GM21619 (cell line): ENCODE measurements at regions not wholly inside any gene's neighbourhood (a gene's known extent, or its start where the extent isn't known, plus 50 kb on each side); places are given as distances from the start of the nearest gene placed in this dataset.
A peak's percentile ranks its signal among the peaks of the same experiment; 100 is the strongest.
"Not testable (repeated sequence)": the region's sequence is repeated elsewhere in the genome, so short reads cannot be mapped to it uniquely, and the experiment has no call there.

ENCODE experiments used
- ATAC-seq: cut with Tn5 transposase; IDR thresholded peaks from one replicate; pipeline ENCODE4 v1.9.1; 2021; ENCODE audit not compliant: unreplicated experiment

DNA sequence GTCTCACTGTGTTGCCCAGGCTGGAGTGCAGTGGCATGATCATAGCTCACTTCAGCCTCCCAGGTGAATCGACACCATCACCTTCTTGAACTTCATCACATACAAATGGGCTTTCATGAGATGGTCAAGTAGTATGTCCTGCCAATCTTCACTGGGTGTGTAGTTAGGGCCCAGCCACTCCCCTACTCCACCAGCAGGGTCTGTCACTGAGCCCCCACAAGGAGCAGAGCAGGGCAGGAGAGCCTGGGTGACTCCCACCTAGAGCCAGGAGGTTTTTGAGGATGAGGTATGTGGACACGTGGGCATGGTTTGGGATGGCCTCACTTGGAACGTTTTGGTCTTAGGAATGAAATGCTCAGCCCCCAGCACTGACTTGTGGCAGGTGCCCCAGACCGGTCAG is 4037.7 kb upstream of the TPTE start:
- not testable (repeated sequence) for ATAC-seq

DNA sequence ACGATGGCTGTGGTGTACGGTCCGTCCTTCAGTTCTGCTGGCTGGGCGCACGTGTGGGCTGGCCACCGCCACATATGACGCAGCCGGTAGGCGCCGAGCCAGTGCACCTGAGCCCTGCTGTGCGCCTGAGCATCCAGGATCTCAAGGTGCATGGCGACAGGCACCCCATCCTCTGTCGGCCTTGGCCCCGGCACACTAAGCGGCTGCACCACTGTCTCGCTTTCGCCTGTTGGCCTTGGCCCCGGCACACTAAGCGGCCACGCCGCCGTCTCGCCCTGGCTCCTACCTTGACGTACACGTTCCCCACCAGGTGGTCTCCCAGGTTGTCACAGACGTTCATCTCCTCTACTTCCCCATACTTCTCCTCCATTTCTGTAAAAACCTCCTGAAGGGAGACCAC is 4034.6 kb upstream of the TPTE start:
- ATAC-seq = not testable (repeated sequence)

DNA sequence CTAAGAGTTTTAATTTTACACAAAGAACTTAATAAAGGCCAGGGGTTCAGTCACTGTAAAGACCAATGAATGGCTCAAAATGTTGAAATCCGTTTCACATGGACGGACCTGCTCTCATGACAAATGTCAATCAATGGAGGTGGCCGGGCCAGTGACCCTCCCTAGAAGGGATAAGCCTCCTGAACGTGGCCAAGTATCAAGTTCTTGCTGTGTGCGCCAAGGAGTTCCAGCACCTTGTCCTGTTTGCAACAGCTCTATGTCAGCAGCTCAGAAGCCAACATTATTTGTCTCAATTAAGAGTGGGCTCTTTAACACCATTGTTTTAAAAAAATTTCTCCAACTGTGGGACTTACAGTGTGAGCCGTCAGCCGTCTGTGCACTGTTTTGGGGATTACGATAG is 4028.7 kb upstream of the TPTE start:
- ATAC-seq = not testable (repeated sequence)

DNA sequence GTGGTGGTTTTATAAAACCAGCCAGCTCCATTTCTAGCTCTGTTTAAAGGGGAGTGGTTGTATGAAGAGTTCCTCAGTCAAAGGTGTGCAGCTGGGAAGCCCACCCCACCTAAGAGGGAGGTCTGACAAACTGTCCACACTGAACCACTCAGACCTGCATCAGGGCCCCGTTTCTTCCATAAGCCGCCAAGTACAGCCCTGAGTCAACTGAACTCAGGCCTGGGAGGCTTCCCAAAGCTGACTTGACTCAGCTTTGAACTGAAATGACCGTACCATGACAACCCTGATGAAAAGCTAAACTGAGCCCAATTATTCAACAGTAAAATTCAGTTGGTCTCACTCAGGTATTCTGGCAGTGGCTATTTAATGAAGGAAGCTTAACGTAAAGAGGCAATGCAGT is 4027.4 kb upstream of the TPTE start:
- not testable (repeated sequence) for ATAC-seq

DNA sequence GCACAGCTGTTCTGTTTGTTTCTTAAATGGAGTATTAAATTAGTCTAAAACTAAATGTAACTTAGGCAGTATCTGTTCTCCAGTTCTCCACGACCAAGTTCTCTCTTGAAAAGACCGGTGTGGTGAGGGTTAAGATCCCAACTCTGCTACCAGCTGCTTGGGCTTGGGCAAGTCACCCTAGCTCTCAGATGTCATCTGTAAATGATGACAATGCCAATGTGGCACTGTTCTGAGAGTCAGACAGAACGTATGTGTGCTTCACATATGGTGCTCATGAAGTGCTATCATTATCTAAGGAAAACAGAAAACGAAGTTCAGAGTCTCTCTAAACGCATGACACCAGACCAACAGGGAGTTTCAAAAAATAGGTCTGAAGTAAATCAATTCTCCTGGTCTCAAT is 4025.0 kb upstream of the TPTE start:
- not testable (repeated sequence) for ATAC-seq

DNA sequence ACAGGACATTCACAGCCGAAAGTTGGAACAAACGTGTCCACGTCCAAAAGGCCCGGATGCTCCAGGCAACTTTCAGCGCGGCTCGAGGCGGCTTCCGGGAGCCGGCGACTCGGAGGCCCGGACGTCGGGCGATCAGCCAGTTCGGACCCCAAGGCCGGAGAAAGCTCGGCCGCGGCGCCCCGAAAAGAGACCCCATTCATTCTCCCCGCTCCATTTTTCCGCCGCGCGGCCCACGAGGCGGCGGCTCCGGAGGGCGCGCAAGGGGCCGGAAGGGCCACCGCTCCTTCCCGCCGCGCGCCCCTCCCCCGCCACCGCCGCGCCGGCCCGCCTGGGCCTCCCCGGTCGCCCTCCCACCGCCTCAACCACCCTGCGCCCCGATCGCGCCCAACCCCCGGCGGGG is 4022.7 kb upstream of the TPTE start:
- peak; percentile 13 for ATAC-seq

DNA sequence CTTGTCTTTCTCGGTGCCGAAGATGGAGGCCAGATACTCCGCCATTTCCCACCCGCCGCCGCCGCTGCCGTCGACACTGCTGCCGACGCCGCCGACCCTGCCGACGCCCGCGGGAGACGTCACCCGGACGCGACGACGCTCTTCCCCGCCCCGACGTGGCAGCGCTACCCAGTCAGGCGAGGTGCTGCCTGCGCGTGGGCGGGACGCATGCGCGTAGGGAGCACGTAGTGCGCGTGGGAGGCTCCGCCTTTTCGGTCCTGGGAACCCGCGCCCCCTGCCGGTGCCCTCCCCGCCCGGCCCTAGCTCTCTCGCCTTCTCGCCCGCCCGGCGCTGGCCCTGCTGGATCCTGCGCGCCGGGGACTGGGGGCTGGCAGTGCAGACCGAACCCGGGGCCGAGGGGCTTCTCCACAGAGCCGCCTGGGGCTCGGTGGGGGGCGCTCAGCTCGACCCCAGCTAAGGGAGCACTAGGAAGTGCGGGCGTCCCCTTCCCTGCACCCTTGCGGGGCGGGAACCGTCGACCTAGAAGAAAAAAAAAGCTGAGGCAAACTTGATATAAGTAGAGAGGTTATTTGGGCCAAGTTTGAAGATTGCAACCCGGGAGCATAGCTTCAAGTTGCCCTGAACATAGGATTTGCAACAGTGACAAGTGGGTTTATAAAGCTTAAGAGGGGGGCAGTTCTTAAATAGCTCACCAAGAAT is 4022.1 kb upstream of the TPTE start:
- peak; percentile 40 for ATAC-seq

DNA sequence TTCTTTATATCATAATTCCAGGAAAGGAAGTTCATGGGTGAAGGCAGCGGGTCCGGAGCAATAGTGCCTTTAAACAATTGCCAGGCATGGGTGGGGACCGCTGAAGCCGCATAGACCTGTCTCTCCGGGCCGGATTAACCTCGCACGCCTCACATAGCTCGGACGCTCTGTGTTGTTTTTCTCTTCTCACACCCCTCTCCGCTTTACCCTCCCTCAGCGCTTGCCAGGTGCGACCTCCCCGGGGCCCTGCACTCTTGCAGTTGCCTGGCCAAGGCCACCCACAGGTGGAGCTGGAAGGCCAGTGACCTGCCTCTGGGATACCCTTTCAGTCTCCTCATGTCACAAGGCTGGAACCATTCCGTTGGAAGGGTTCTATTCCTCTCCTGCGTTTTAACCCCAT is 4021.5 kb upstream of the TPTE start:
- not testable (repeated sequence) for ATAC-seq

DNA sequence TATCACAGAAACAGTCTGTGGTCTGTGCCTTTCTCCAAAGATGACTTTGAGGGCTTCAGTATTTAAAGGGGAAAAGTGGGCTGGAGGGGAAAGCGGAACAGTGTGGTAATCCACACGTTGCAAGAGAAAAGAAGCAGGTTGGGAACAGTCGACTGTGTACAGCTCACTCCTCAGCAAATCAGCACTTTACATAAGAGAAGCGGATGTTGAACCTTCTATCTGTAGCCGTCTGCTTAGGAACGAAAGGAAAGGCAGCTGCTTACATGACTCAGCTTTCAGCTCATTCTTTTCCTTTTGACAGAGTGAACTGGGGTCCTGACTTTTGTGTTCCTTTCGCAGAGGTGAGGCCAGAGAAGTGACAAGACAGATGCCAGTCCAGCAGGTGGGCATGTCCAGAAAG is 4020.7 kb upstream of the TPTE start:
- ATAC-seq = not testable (repeated sequence)

DNA sequence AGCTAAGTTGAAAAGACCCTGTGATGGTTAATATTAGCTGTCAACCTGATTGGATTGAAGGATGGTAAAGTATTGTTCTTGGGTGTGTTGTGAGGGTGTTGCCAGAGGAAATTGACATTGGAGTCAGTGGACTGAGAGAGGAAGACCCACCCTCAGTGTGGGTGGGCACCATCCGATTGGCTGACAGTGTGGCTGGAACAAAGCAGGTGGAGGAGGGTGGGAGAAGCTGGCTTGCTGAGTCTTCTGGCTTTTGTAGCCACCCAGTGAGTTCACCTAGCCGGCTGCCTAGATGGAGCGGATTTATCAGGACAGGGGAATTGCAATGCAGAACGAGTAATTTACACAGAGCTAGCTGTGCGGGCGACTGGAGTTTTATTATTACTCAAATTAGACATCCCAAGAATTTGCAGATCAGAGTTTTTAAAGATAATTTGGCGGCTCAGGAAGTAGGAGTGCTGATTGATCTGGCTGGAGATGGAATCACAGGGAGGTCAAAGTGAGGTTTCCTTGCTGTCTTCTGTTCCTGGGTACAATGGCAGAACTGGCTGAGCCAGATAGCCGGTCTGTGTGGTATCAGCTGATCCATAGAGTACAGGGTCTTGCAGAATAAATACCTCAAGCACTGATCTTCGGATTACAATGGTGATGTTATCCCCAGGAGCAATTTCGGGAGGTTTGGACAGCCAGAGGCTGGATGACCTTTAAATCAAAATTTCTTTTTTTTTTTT is 4015.1 kb upstream of the TPTE start:
- ATAC-seq = not testable (repeated sequence)

DNA sequence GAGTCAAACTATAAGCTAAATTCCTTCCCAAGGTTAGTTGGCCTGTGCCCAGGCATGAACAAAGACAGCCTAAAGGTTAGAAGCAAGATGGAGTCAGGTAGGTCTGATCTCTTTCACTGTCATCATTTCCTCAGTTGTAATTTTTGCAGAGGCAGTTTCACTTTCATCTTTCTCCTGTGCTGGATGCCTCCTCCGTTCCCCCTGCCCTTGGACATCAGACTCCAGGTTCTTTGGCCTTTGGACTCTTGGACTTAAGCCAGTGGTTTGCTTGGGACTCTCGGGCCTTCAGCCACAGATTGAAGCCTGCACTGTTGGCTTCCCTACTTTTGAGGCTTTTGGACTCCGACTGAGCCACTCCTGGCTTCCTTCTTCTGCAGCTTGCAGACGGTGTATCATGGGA is 4013.8 kb upstream of the TPTE start:
- not testable (repeated sequence) for ATAC-seq

DNA sequence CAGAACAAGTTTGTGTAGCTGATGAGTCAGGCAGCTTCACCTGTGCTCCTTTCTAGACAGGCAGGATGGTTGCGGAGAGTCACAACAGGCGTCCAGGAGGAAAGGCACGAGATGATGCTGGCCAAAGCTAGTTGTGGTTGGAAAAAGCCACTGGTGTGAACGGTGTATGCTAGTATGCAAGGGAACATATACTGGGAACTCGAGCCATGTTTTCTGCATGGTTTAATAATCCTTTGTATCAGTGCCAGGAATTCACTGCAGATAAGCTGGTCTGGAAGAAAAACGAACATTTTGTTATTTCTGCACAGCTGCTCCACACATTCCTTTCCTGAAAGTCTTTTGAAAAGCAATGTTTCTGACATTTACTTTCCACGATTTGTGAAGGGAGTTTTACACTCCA is 3999.6 kb upstream of the TPTE start:
- not testable (repeated sequence) for ATAC-seq

DNA sequence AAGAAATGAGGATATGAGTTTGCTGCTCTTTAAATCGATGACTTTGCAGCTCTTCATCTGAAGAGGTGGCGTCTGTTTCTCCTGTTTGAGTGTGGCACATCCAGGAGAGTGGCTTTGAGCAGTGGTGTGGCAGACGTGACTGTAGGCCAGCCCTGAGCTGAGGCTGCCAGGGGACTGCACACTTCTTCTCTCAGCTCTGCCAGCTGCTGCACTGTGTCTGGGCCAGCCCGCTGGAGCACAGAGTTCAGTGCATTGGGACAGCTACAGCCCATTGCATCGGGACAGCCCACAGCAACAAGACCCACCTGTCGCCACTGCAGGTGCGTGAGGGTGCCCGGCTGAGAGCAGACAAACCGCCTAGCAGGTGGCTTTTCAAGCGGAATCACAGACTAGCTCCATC is 3995.2 kb upstream of the TPTE start:
- not testable (repeated sequence) for ATAC-seq

DNA sequence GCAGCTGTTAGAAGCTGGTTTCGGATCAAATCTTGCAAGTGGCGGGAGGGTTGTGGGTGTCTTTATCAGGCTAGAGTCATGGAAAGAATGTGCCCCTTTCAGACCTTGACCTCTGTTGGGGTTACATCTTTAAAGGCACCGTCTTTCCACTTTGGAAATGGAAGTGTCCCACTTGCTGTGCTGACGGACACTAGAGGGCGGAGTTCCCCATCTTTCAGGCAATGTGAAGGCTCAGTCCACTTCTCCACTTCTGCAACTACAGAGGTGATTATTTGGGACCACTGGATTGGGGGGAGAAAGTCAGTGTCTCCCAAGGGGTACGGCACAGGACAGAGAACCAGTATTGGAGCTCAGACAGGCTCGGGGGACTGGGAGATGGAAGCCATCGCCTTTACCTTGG is 3990.7 kb upstream of the TPTE start:
- not testable (repeated sequence) for ATAC-seq

DNA sequence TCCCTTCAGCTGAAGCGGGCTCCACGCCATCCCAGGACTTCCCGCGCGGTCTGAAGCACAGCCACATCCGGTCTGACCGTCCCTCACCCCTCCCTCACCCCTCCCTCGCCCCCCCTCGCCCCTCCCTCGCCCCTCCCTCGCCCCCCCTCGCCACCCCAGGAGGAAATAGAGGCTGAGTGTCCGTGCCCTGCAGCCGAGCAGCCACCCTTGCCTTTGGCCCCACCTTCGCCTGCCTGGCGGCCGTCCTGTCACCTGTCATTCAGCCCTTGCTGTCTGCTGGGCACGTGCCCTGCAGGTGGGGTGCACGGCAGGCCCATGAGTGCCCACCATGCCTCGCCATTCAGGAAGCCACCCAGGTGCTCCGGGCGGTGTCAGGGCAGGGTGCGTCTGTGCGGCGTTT is 3988.1 kb upstream of the TPTE start:
- not testable (repeated sequence) for ATAC-seq

DNA sequence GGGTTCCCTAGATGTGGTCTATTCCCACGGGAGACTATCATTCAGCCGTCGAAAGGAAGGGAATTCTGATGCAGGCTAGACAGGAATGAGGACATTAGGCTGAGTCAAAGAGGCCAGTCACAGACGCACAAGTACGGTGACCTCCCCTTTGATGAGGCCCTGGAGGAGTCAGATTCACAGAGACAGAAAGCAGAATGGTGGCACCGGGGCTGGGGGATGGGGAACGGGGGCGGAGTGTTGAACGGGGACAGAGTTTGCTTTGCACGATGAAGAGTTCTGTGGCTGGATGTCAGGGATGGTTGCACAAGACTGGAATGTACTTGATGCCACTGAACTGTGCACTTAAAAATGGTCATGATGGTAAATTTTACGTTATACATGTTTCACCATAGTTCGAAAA is 3983.1 kb upstream of the TPTE start:
- not testable (repeated sequence) for ATAC-seq

DNA sequence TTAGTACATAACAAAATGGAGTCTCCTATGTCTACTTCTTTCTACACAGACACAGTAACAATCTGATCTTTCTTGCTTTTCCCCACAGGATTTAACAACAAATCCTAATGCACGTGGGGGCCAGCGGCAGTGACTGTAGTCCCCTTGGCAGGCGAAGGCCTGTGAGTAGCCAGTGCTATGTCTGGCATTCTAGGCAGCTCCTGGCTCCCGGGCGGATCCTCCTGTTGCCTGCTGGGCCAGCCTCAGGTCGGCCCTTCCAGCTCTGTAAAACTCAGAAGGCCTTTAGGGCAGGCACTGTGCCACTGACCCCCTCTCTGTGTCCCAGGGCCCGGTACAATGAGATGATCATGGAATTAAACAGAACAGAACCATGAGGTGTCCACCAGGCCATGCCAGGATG is 3981.7 kb upstream of the TPTE start:
- not testable (repeated sequence) for ATAC-seq

DNA sequence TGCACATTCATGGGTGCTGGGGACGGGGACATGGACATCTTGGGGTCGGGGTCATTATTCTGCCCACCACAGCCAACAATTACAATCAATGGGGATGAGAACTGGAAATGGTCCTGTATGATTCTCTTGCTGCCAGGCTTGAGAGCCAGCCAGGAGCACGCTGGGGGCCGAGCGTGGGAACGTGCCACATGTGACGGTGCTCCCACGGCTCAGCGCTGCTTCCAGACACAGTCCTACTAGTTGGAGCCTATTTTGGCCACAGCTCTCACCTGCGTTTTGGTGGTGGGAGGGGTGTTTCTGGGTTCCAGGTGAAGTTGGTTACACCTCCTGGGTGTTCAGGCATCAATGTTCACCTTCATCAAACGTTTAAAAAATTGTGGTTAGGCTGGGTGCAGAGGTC is 3980.3 kb upstream of the TPTE start:
- ATAC-seq = not testable (repeated sequence)

DNA sequence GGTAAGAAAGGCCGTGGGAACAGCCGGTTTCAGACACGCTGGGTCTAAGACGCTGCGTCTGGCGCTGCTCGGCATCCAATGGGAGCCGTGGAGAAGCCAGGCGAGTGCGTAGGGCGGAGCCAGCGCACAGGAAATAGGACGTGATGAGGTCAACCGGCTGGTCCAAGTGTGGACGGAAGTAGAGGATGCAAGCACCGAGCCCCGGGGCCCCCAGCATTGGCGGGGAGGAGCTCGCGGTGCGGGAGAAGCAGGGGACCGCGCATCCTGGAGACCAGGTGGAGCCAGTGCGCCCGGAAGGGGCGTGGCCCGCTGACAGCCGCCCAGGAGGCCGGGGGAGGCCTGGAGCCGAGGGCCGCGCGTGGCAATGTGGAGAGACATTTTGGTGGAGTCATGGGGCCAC is 3976.1 kb upstream of the TPTE start:
- ATAC-seq = not testable (repeated sequence)

DNA sequence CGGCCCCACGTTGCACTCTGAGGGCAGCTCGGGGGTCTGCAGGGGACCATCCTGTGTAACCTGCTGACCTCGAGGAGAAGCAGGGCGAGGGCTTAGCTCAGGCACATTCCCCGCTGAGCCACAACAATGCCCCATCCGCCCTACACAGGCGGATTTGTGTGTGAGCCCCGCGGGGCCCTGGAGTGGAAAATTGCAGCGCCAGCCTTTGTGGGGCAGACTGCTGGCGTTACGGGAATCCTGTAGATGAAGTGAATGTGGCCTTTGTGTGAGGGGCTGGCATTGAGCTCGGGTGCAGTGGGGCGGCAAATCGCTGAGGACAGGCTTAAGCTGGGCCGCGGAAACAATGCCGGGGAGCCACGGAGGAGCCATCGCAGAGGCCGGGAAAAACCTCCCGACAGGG is 3970.3 kb upstream of the TPTE start:
- not testable (repeated sequence) for ATAC-seq

DNA sequence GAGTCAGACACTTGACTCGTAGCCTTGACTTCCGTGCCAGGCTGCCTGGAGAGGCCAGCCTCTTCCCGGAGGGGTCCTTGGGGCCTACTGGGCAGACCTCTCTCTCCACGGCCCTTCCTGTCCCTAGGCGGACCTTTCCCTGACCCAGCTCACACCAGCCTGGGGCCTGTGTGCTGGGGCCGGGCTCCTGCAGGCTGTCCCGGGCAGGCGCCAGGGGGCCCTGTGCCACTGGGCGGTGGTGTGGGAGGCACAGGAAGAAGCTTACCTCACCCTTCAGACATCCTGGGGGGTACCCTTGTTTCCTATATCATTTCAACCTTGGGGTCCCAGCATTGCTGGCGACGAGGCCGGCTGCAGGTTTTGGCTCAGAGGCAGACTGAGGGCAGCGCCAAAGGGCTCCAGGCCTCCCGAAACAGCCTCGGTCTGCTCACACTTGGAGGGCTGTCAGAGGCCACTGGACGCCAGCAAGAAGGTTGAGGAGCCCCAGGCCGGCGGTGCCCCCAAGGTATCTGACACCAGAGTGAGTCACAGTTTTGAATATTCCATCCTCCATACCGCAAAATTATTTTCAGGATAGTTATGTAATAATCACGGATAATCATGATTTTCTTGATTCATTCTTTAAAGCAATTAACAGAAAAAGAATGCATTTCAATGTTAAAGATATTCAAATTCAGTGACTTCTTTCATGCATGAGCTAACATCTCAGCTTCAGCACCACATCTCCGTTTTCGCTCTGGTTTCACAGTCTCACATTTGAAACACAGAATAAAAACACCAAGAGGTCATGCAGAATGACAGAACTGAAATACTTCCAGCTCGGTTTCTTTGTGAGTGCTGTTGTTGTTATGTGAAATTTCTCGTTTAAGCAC is 3967.6 kb upstream of the TPTE start:
- ATAC-seq = not testable (repeated sequence)
